Loucy (cell line): ENCODE measurements at regions not wholly inside any gene's neighbourhood (a gene's known extent, or its start where the extent isn't known, plus 50 kb on each side); places are given as distances from the start of the nearest gene placed in this dataset.

Experiments
- EZH2phosphoT487 ChIP-seq: fragments of 200-600 bp; IDR thresholded peaks from 2 replicates; pipeline ENCODE4 v1.6.1; 2018; ENCODE audit warnings: antibody characterized with exemption, mild to moderate bottlenecking, moderate library complexity, borderline replicate concordance
- TF ChIP-seq, protein P1 (sequence below): fragments of 200-600 bp; sonication (generic); conservative IDR thresholded peaks from 2 replicates; pipeline ENCODE4 v1.5.1; 2014; ENCODE audit warnings: mild to moderate bottlenecking, antibody characterized with exemption, low read length

DNA sequence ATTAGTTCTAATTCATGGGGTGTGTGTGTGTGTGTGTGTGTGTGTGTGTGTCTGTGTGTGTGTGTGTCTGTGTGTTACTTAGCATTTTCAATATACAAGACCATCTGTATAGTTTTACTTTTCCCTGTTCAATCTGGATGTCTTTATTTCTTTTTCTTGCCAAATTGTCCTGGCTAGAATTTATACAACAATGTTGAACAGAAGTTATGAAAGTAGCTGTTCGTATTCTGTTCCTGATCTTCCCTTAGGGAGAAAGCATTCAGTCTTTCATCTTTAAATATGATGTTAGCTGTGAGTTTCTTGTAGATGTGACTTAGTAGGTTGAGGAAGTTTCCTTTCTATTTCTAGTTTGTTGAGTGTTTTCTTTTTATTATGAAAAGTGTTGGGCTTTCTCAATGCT lies 101.0 kb upstream of the ADRA1D start:
- TF ChIP-seq, protein P1, sequence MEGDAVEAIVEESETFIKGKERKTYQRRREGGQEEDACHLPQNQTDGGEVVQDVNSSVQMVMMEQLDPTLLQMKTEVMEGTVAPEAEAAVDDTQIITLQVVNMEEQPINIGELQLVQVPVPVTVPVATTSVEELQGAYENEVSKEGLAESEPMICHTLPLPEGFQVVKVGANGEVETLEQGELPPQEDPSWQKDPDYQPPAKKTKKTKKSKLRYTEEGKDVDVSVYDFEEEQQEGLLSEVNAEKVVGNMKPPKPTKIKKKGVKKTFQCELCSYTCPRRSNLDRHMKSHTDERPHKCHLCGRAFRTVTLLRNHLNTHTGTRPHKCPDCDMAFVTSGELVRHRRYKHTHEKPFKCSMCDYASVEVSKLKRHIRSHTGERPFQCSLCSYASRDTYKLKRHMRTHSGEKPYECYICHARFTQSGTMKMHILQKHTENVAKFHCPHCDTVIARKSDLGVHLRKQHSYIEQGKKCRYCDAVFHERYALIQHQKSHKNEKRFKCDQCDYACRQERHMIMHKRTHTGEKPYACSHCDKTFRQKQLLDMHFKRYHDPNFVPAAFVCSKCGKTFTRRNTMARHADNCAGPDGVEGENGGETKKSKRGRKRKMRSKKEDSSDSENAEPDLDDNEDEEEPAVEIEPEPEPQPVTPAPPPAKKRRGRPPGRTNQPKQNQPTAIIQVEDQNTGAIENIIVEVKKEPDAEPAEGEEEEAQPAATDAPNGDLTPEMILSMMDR = no peak
- no peak for TF ChIP-seq EZH2phosphoT487
